ENCODE measurements at regions not wholly inside any gene's neighbourhood (a gene's known extent, or its start where the extent isn't known, plus 50 kb on each side); places are given as distances from the start of the nearest gene placed in this dataset.
"Not testable (repeated sequence)": the region's sequence is repeated elsewhere in the genome, so short reads cannot be mapped to it uniquely, and the experiment has no call there.

- no peak for FAIRE-seq
Observed at GRCh38 chr3:110413807-110414748, 657.5 kb upstream of the NECTIN3 start.

- no peak for FAIRE-seq
Observed at GRCh38 chr3:110414855-110415254, 656.8 kb upstream of the NECTIN3 start.

- FAIRE-seq: no peak
Observed at GRCh38 chr3:110419096-110419495, 652.5 kb upstream of the NECTIN3 start.

GRCh38 chr3:110419601-110420000 is 652.0 kb upstream of the NECTIN3 start:
- FAIRE-seq: no peak

- no peak for FAIRE-seq
Observed at GRCh38 chr3:110420158-110420641, 651.4 kb upstream of the NECTIN3 start.

- no peak for FAIRE-seq
Observed at GRCh38 chr3:110423276-110423675, 648.3 kb upstream of the NECTIN3 start.

GRCh38 chr3:110430146-110430545 is 641.5 kb upstream of the NECTIN3 start:
- FAIRE-seq: no peak

GRCh38 chr3:110436209-110436608 is 635.4 kb upstream of the NECTIN3 start:
- no peak for FAIRE-seq

GRCh38 chr3:110440066-110440653 is 631.5 kb upstream of the NECTIN3 start:
- FAIRE-seq: not testable (repeated sequence)

- no peak for FAIRE-seq
Observed at GRCh38 chr3:110454066-110454465, 617.5 kb upstream of the NECTIN3 start.

GRCh38 chr3:110456001-110456400 is 615.6 kb upstream of the NECTIN3 start:
- no peak for FAIRE-seq

GRCh38 chr3:110456438-110457138 is 615.0 kb upstream of the NECTIN3 start:
- FAIRE-seq: no peak

GRCh38 chr3:110457508-110457907 is 614.1 kb upstream of the NECTIN3 start:
- no peak for FAIRE-seq

GRCh38 chr3:110459021-110459420 is 612.6 kb upstream of the NECTIN3 start:
- no peak for FAIRE-seq

- FAIRE-seq: no peak
Observed at GRCh38 chr3:110470310-110470709, 601.3 kb upstream of the NECTIN3 start.

GRCh38 chr3:110473405-110473804 is 598.2 kb upstream of the NECTIN3 start:
- no peak for FAIRE-seq

GRCh38 chr3:110474397-110474796 is 597.2 kb upstream of the NECTIN3 start:
- FAIRE-seq: no peak

- no peak for FAIRE-seq
Observed at GRCh38 chr3:110478377-110479054, 593.1 kb upstream of the NECTIN3 start.

GRCh38 chr3:110479731-110480130 is 591.9 kb upstream of the NECTIN3 start:
- no peak for FAIRE-seq

GRCh38 chr3:110485389-110485788 is 586.2 kb upstream of the NECTIN3 start:
- no peak for FAIRE-seq

- FAIRE-seq: no peak
Observed at GRCh38 chr3:110487840-110488239, 583.8 kb upstream of the NECTIN3 start.

GRCh38 chr3:110491413-110491812 is 580.2 kb upstream of the NECTIN3 start:
- no peak for FAIRE-seq

GRCh38 chr3:110492876-110493275 is 578.7 kb upstream of the NECTIN3 start:
- no peak for FAIRE-seq

Data from G401.6 (cell line).